ENCODE measurements at regions not wholly inside any gene's neighbourhood (a gene's known extent, or its start where the extent isn't known, plus 50 kb on each side); places are given as distances from the start of the nearest gene placed in this dataset.

GRCh38 chr18:22048932-22049615, 120.3 kb upstream of the GATA6 start:
- no peak overlapping the region for H3K27ac ChIP-seq (ENCODE audit: insufficient read depth, low read depth, low read length)
- H3K27me3 ChIP-seq (ENCODE audit: control insufficient read depth in 2 of 2, insufficient read depth in 2 of 2, low read length in 2 of 2), result peaks cover 2 to 12% of the 10 kb centered on the region in 2 experiments
- BruUV-seq (replicated peaks), result no TSS peak
- dilution Hi-C loops (cut with MboI; ENCODE audit: extremely low pct_ligation_motif_present, low sequenced_read_pairs) (no loop called here), intact Hi-C loops (cut with micrococcal nuclease) (no loop called here)
- ChIA-PET POLR2A (no interaction called here), CTCF (no interaction called here)
- H3K79me2 ChIP-seq (ENCODE audit: control insufficient read depth, insufficient read depth, low read length), result no peaks in the 10 kb centered on the region
- FAIRE-seq (no peak), DNase-seq (ENCODE audit: low read depth, low spot score) (no peak)
- no peak overlapping the region for H3K9ac ChIP-seq (replicated peaks; ENCODE audit: extremely low read depth, insufficient read depth, low read length)
- no peak overlapping the region for H2AFZ ChIP-seq (ENCODE audit: low read depth, low read length)
- H4K20me1 ChIP-seq (replicated peaks; ENCODE audit: control insufficient read depth, extremely low read depth, insufficient read depth, low read length), result no peaks in the 10 kb centered on the region
- H3K4me1 ChIP-seq (ENCODE audit: control insufficient read depth, extremely low read depth, insufficient read depth, low read length), result no peaks in the 10 kb centered on the region
- no peak overlapping the region for H3K4me3 ChIP-seq (replicated peaks in 1 of 3; ENCODE audit: insufficient read depth in 1 of 3, low read depth in 1 of 3, low read length in 3 of 3)
- no peaks in the 10 kb centered on the region for H3K9me1 ChIP-seq (replicated peaks; ENCODE audit: control insufficient read depth, extremely low read depth, insufficient read depth, low read length)
- H3K9me3 ChIP-seq (replicated peaks; ENCODE audit: control insufficient read depth, insufficient read depth, low read length), result no peaks in the 10 kb centered on the region
- H3K36me3 ChIP-seq (ENCODE audit: control insufficient read depth in 2 of 2, extremely low read depth in 1 of 2, insufficient read depth in 2 of 2, low read length in 2 of 2), result no peaks in the 10 kb centered on the region
- TF ChIP-seq EZH2 (IDR thresholded peaks at IDR 0.05; ENCODE audit: borderline replicate concordance, low read depth, low read length, severe bottlenecking) (no peak), JUN (IDR thresholded peaks at IDR 0.05; ENCODE audit: borderline replicate concordance, insufficient read depth, insufficient read length, low read depth) (no peak), POLR2A (IDR thresholded peaks at IDR 0.05; ENCODE audit: low read depth, low read length) (no peak), POLR2AphosphoS5 (IDR thresholded peaks at IDR 0.05; ENCODE audit: insufficient read depth, low read depth, low read length) (no peak)
- H3K4me2 ChIP-seq (ENCODE audit: insufficient read depth, low read length), result no peak overlapping the region

- Histone ChIP-seq H3K9me3 (replicated peaks; ENCODE audit: control insufficient read depth, insufficient read depth, low read length) (no peaks in the 10 kb centered on the region), H3K27ac (ENCODE audit: insufficient read depth, low read depth, low read length) (no peak overlapping the region), H3K4me1 (ENCODE audit: control insufficient read depth, extremely low read depth, insufficient read depth, low read length) (no peaks in the 10 kb centered on the region), H2AFZ (ENCODE audit: low read depth, low read length) (no peak overlapping the region), H3K9ac (replicated peaks; ENCODE audit: extremely low read depth, insufficient read depth, low read length) (no peak overlapping the region), H3K36me3 (ENCODE audit: control insufficient read depth in 2 of 2, extremely low read depth in 1 of 2, insufficient read depth in 2 of 2, low read length in 2 of 2) (no peaks in the 10 kb centered on the region), H3K27me3 (ENCODE audit: control insufficient read depth in 2 of 2, insufficient read depth in 2 of 2, low read length in 2 of 2) (peaks cover 0 to 8% of the 10 kb centered on the region in 2 experiments), H3K9me1 (replicated peaks; ENCODE audit: control insufficient read depth, extremely low read depth, insufficient read depth, low read length) (no peaks in the 10 kb centered on the region), H3K79me2 (ENCODE audit: control insufficient read depth, insufficient read depth, low read length) (no peaks in the 10 kb centered on the region), H3K4me2 (ENCODE audit: insufficient read depth, low read length) (no peak overlapping the region), H4K20me1 (replicated peaks; ENCODE audit: control insufficient read depth, extremely low read depth, insufficient read depth, low read length) (no peaks in the 10 kb centered on the region), H3K4me3 (replicated peaks in 1 of 3; ENCODE audit: insufficient read depth in 1 of 3, low read depth in 1 of 3, low read length in 3 of 3) (no peak overlapping the region)
- ChIA-PET POLR2A (no interaction called here), CTCF (no interaction called here)
- no peak for DNase-seq (ENCODE audit: low read depth, low spot score)
- intact Hi-C loops (cut with micrococcal nuclease) (no loop called here), dilution Hi-C loops (cut with MboI; ENCODE audit: extremely low pct_ligation_motif_present, low sequenced_read_pairs) (no loop called here)
- FAIRE-seq, result no peak
- BruUV-seq (replicated peaks), result no TSS peak
- no peak for TF ChIP-seq FOS (IDR thresholded peaks at IDR 0.05; ENCODE audit: borderline replicate concordance, insufficient read depth, low read length)
- no peak for TF ChIP-seq EZH2 (IDR thresholded peaks at IDR 0.05; ENCODE audit: borderline replicate concordance, low read depth, low read length, severe bottlenecking)
- TF ChIP-seq POLR2A (IDR thresholded peaks at IDR 0.05; ENCODE audit: low read depth, low read length), result no peak
- TF ChIP-seq JUN (IDR thresholded peaks at IDR 0.05; ENCODE audit: borderline replicate concordance, insufficient read depth, insufficient read length, low read depth), result no peak
- no peak for TF ChIP-seq GATA2 (IDR thresholded peaks at IDR 0.05; ENCODE audit: insufficient read depth, insufficient read length, low read depth, low read length)
- no peak for TF ChIP-seq MYC (IDR thresholded peaks at IDR 0.05; ENCODE audit: low read depth, low read length)
- TF ChIP-seq CTCF (IDR thresholded peaks at IDR 0.05; ENCODE audit: extremely low read depth in 1 of 2, insufficient read depth in 1 of 2, low read depth in 1 of 2, low read length in 2 of 2), result no peak
- TF ChIP-seq POLR2AphosphoS5 (IDR thresholded peaks at IDR 0.05; ENCODE audit: insufficient read depth, low read depth, low read length), result no peak
- TF ChIP-seq MAX (IDR thresholded peaks at IDR 0.05; ENCODE audit: insufficient read depth, insufficient read length), result no peak
These were observed 116.8 kb upstream of the GATA6 start for GRCh38 chr18:22052405-22053105.

All from endothelial cell of umbilical vein (primary cell).